GM12873 (cell line): ENCODE measurements at regions not wholly inside any gene's neighbourhood (a gene's known extent, or its start where the extent isn't known, plus 50 kb on each side); places are given as distances from the start of the nearest gene placed in this dataset.

Experiments
- TF ChIP-seq, protein P1 (sequence below): IDR thresholded peaks from 2 replicates; pipeline ENCODE4 v1.5.1; 2012; ENCODE audit warnings: low read depth, mild to moderate bottlenecking, moderate library complexity, low read length, control low read depth; ENCODE audit not compliant: insufficient read depth; ENCODE audit errors: missing control alignments

DNA sequence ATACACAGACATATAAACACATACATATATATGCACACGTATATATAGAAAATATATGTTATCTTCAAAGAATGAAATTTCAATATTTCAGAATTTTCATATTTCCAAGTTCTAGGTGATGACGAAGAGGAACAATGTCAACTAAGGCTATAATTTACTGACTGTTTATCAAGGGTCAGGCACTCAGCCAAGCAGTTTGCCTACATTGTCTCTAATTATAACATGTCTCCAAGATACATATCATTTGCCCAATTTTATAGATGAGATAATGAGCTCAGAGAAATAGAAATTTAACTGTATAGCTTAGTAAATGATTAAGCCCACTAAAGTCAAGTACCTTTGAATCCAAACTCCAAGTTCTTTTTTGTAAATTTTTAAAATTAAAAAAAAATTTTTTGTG lies 99.9 kb upstream of the PLSCR4 start:
- TF ChIP-seq, protein P1, sequence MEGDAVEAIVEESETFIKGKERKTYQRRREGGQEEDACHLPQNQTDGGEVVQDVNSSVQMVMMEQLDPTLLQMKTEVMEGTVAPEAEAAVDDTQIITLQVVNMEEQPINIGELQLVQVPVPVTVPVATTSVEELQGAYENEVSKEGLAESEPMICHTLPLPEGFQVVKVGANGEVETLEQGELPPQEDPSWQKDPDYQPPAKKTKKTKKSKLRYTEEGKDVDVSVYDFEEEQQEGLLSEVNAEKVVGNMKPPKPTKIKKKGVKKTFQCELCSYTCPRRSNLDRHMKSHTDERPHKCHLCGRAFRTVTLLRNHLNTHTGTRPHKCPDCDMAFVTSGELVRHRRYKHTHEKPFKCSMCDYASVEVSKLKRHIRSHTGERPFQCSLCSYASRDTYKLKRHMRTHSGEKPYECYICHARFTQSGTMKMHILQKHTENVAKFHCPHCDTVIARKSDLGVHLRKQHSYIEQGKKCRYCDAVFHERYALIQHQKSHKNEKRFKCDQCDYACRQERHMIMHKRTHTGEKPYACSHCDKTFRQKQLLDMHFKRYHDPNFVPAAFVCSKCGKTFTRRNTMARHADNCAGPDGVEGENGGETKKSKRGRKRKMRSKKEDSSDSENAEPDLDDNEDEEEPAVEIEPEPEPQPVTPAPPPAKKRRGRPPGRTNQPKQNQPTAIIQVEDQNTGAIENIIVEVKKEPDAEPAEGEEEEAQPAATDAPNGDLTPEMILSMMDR = no peak

DNA sequence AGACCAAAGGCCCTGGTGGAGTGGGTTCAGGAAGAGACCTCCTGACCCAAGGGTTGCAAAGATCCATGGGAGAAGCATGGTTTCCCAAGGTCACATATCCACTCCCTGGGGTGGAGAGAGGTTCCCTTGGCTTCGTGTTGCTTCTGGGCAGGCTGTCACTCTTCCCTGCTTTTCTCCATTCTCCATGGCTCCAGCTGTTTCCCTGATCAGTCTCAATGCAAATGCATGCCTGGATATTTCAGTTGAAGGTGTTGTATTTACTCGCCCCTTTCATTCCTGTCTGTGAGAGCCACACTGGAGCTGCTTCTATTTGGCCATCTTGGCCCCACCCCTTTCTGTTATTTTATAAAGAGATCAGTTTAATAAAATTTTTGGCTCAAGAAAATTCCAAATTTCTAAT lies 95.0 kb upstream of the PLSCR4 start:
- TF ChIP-seq, protein P1 = no peak

DNA sequence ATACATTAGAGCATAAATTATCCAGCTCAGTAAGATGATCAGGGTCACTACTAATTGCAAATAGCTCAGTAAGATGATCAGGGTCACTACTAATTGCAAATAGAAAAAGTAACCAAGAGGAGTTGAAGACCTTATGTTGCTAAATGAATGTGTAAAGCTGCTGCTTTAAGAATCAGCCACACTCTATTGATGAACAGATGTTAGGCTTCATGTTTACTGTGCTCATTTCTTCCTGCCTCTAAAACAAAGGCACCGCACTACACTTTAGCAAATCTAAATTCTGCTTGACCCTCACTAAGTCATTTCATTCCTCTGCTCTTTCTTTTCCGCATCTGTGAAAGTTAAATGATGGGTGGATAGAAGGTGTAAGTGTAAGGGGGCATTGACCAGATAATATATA lies 92.6 kb upstream of the PLSCR4 start:
- TF ChIP-seq, protein P1 = no peak

DNA sequence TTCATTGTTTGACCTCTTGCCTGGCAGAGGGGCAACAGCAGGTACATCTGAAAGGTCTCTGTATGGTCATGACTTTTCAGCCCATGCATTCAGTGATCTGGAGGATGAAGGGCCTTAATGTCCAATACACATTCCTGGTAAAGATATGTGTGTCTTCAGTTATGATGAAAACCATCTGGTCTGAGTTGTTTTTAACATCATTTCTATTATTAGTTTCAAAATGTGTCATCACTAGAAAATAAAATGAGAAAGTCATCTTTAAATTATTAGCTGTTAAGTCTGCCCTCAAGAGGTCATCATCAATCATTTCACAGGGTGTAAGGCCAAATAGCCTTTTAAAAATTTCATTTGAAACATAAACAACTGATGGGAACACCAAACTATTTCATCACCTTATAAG lies 92.1 kb upstream of the PLSCR4 start:
- TF ChIP-seq, protein P1 = no peak

DNA sequence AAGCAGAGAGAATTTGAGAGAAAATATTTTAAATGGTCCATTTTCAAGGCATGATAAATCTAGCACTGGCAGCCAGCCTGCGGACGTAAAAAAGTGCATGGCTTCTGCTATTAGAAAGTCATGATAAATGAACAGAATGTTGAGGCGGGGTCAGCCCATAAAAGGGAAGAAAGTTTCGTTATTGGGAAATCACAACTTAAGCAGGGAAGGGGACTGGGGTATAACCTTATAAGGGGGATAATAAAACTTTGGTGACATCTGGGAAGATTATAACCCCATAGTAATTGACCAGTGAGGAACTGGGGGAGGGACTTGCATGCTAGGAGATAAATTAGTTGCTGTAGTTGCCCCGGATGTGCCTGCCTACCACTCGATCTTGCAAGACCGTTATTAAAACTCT lies 88.4 kb upstream of the PLSCR4 start:
- TF ChIP-seq, protein P1 = no peak

DNA sequence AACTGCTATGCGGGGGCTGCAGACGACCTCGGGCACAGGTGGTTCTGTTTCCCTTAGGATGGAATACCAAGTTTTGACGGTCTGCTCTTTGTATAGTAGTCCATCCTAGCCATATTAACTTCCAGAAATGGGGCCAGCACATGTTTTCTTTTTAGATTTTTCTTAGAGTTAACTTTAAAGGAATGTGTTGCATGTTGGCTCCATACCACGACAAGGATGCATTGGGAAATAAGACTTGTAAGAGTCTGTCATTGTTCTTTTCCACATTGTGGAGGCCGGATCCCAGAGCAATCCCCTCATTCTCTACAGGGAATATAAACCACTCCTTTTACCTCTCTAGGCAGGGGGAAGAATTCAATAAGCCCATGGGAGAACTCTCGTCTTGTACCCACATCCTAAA lies 87.1 kb upstream of the PLSCR4 start:
- TF ChIP-seq, protein P1 = no peak

DNA sequence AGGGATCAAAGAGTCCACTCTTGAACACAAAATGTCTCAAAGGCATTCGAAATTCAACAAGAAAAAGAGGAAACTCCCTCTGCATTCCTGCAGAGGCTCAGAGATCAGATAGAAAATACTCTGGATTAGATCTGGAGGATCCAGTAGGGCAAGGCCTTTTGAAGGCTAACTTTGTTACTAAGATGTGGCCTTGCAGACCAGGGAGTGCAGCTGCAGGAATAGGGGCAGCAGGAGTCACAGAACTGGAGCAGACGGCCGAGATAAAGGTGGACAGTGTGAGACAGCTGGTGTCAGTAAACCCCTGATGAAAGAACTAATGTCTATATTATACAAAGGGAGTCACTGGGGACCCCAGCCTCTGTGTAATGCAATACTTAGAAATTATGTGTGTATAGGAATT lies 84.5 kb upstream of the PLSCR4 start:
- TF ChIP-seq, protein P1 = no peak

DNA sequence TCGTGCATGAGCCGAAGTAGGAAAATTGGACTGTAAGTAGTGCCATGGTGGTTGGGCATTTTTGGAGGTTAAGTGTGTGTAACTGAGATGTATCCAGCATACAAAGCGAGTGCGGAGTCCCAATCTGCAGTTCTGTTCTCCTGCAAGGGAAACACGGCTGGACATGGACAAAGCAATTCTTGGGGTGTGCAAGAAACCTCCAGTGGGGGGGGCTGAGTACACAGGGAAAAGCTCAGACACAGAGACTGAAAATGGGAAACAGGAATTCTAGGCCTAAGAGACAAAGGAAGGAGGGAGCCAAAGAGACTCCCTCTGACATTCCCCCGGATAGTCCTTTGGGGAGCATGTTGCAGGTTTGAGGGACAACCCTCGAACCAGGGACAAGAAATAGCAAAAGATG lies 83.2 kb upstream of the PLSCR4 start:
- TF ChIP-seq, protein P1 = no peak
